ENCODE measurements at regions not wholly inside any gene's neighbourhood (a gene's known extent, or its start where the extent isn't known, plus 50 kb on each side); places are given as distances from the start of the nearest gene placed in this dataset.

DNA sequence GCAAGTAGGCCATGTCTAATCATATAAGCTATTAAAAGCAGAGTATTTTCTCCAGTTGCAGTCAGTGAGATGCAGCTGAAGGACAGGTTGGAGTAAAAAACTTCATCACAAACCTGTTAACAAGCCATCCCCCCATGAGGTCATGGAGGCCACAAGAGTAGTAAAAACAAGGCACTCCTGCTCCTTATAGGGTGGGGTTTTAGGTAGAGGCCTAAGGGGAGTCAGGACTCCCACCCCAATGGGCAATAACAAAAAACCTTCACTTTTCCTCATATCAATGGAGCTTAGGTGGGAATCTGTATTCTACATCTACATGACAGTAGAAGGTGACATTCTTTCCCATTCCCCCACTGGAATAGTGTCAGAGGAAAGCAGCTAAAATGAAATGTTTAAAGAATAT, 428.1 kb upstream of the KHDRBS2 start:
- Histone ChIP-seq H3K4me3 (ENCODE audit: insufficient read depth, low read length) (no peak overlapping the region), H3K9me3 (ENCODE audit: low read depth, low read length) (peaks cover 2% of the 10 kb centered on the region), H3K27ac (ENCODE audit: low read depth, low read length) (no peak overlapping the region), H4K20me1 (ENCODE audit: insufficient read depth, low read length) (no peaks in the 10 kb centered on the region), H3K27me3 (ENCODE audit: insufficient read depth, low read length) (no peaks in the 10 kb centered on the region), H3K36me3 (ENCODE audit: insufficient read depth, low read length) (no peaks in the 10 kb centered on the region), H3K4me1 (ENCODE audit: insufficient read depth, low read length) (no peaks in the 10 kb centered on the region), H3K79me2 (ENCODE audit: insufficient read depth, low read length) (no peaks in the 10 kb centered on the region), H3K4me2 (ENCODE audit: insufficient read depth, low read length) (no peak overlapping the region), H2AFZ (ENCODE audit: low read length) (no peak overlapping the region)
- DNase-seq (ENCODE audit: insufficient read length, low spot score, missing footprints), result no peak
- TF ChIP-seq CTCF (IDR thresholded peaks at IDR 0.05; ENCODE audit: extremely low read depth, low read depth, low read length), result no peak

DNA sequence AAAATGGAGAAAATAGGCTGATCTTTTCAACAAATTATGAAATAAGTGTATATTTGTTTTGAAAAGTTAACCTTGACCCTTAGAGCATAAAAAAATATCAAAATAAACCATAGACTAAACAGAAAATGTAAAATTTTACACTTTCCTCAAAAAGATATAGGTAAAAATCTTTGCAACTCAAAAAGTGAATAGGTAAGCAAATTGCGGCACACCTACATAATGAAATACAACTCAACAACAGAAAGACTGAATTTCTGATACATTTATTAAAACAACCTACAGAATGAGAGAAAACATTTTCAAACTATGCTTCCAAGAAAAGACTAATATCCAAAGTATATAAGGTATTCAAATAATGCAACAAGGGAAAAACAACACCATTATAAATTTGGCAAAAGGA, 425.7 kb upstream of the KHDRBS2 start:
- Histone ChIP-seq H2AFZ (ENCODE audit: low read length) (no peak overlapping the region), H3K36me3 (ENCODE audit: insufficient read depth, low read length) (no peaks in the 10 kb centered on the region), H3K27ac (ENCODE audit: low read depth, low read length) (no peak overlapping the region), H3K4me3 (ENCODE audit: insufficient read depth, low read length) (no peak overlapping the region), H3K9me3 (ENCODE audit: low read depth, low read length) (peaks cover 2% of the 10 kb centered on the region), H3K79me2 (ENCODE audit: insufficient read depth, low read length) (no peaks in the 10 kb centered on the region), H3K27me3 (ENCODE audit: insufficient read depth, low read length) (no peaks in the 10 kb centered on the region), H3K4me1 (ENCODE audit: insufficient read depth, low read length) (no peaks in the 10 kb centered on the region), H4K20me1 (ENCODE audit: insufficient read depth, low read length) (no peaks in the 10 kb centered on the region), H3K4me2 (ENCODE audit: insufficient read depth, low read length) (no peak overlapping the region)
- no peak for DNase-seq (ENCODE audit: insufficient read length, low spot score, missing footprints)
- TF ChIP-seq CTCF (IDR thresholded peaks at IDR 0.05; ENCODE audit: extremely low read depth, low read depth, low read length), result no peak

DNA sequence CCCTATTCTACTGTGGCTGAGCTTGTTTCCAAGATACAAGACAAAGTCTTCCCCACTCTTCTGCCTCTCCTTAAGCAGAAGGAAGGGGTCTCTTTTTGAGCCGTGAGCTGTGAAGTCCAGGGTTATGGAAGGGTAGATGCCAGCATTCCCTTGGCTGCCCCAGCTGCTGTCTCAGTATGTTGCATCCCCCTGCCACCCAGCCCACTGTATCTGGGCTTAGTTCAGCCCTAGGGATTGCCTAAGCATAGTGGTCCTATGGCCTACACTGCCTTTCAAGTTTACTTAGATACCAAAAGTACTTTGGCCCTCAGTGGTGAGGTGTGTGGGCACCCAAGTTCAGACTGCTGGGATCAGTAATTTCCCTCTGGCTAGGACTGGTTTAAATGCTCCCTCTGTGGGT, 421.9 kb upstream of the KHDRBS2 start:
- Histone ChIP-seq H3K9me3 (ENCODE audit: low read depth, low read length) (no peaks in the 10 kb centered on the region), H3K4me3 (ENCODE audit: insufficient read depth, low read length) (no peak overlapping the region), H4K20me1 (ENCODE audit: insufficient read depth, low read length) (no peaks in the 10 kb centered on the region), H3K27me3 (ENCODE audit: insufficient read depth, low read length) (no peaks in the 10 kb centered on the region), H3K4me2 (ENCODE audit: insufficient read depth, low read length) (no peak overlapping the region), H3K36me3 (ENCODE audit: insufficient read depth, low read length) (no peaks in the 10 kb centered on the region), H3K27ac (ENCODE audit: low read depth, low read length) (no peak overlapping the region), H3K4me1 (ENCODE audit: insufficient read depth, low read length) (no peaks in the 10 kb centered on the region), H2AFZ (ENCODE audit: low read length) (no peak overlapping the region), H3K79me2 (ENCODE audit: insufficient read depth, low read length) (no peaks in the 10 kb centered on the region)
- no peak for DNase-seq (ENCODE audit: insufficient read length, low spot score, missing footprints)
- no peak for TF ChIP-seq CTCF (IDR thresholded peaks at IDR 0.05; ENCODE audit: extremely low read depth, low read depth, low read length)

GRCh38 chr6:62707156-62707555, 421.1 kb upstream of the KHDRBS2 start:
- no peak for TF ChIP-seq CTCF (IDR thresholded peaks at IDR 0.05; ENCODE audit: extremely low read depth, low read depth, low read length)
- no peak overlapping the region for H3K4me3 ChIP-seq (ENCODE audit: insufficient read depth, low read length)
- no peaks in the 10 kb centered on the region for H3K27me3 ChIP-seq (ENCODE audit: insufficient read depth, low read length)
- H3K9me3 ChIP-seq (ENCODE audit: low read depth, low read length), result no peaks in the 10 kb centered on the region
- H3K4me2 ChIP-seq (ENCODE audit: insufficient read depth, low read length), result no peak overlapping the region
- no peak for DNase-seq (ENCODE audit: insufficient read length, low spot score, missing footprints)
- no peaks in the 10 kb centered on the region for H3K79me2 ChIP-seq (ENCODE audit: insufficient read depth, low read length)
- no peaks in the 10 kb centered on the region for H4K20me1 ChIP-seq (ENCODE audit: insufficient read depth, low read length)
- H3K36me3 ChIP-seq (ENCODE audit: insufficient read depth, low read length), result no peaks in the 10 kb centered on the region
- H2AFZ ChIP-seq (ENCODE audit: low read length), result no peak overlapping the region
- no peak overlapping the region for H3K27ac ChIP-seq (ENCODE audit: low read depth, low read length)
- no peaks in the 10 kb centered on the region for H3K4me1 ChIP-seq (ENCODE audit: insufficient read depth, low read length)

Data from osteoblast (primary cell).